Liver (tissue), 8 donors: ENCODE measurements at regions not wholly inside any gene's neighbourhood (a gene's known extent, or its start where the extent isn't known, plus 50 kb on each side); places are given as distances from the start of the nearest gene placed in this dataset.

Experiments
- DNase-seq: peaks from one replicate; pipeline ENCODE4 v3.0.0-alpha.2; 2017; ENCODE audit warnings: low spot score
- H3K27ac ChIP-seq, 2 donors: one replicate each; pipeline ENCODE4 v1.7.0; 2013; ENCODE audit warnings: inconsistent platforms in 2 of 2, low read length in 2 of 2, control low read depth in 1 of 2, low read depth in 1 of 2, mild to moderate bottlenecking in 1 of 2
- H3K27me3 ChIP-seq, 4 donors: one replicate each; pipeline versions ENCODE4 v1.6.1 to v1.7.0; 2013; ENCODE audit warnings: low read length in 3 of 4, inconsistent platforms in 1 of 4, mild to moderate bottlenecking in 1 of 4, moderate library complexity in 1 of 4; ENCODE audit not compliant: control insufficient read depth in 4 of 4, insufficient read depth in 4 of 4
- H3K36me3 ChIP-seq, 4 donors: one replicate each; pipeline versions ENCODE4 v1.6.1 to v1.7.0; 2013; ENCODE audit warnings: low read length in 3 of 4, mild to moderate bottlenecking in 3 of 4, low read depth in 1 of 4, moderate library complexity in 1 of 4; ENCODE audit not compliant: control insufficient read depth in 4 of 4, insufficient read depth in 3 of 4
- H3K4me1 ChIP-seq, 4 donors: one replicate each; pipeline versions ENCODE4 v1.6.1 to v1.7.0; 2013; ENCODE audit warnings: low read length in 3 of 4, mild to moderate bottlenecking in 3 of 4, moderate library complexity in 1 of 4; ENCODE audit not compliant: control insufficient read depth in 4 of 4, insufficient read depth in 4 of 4
- H3K4me3 ChIP-seq, 3 donors: one replicate each; pipeline versions ENCODE4 v1.6.1 to v1.7.0; 2013; ENCODE audit warnings: low read length in 3 of 3, control low read depth in 1 of 3, low read depth in 1 of 3, mild to moderate bottlenecking in 1 of 3
- H3K9ac ChIP-seq, 2 donors: one replicate each; pipeline ENCODE4 v1.7.0; 2013; ENCODE audit warnings: low read length in 2 of 2, mild to moderate bottlenecking in 2 of 2, moderate library complexity in 2 of 2, control low read depth in 1 of 2, low read depth in 1 of 2
- H3K9me3 ChIP-seq, 4 donors: one replicate each; pipeline versions ENCODE4 v1.6.1 to v1.7.0; 2013; ENCODE audit warnings: low read length in 3 of 4; ENCODE audit not compliant: control insufficient read depth in 4 of 4
- CTCF ChIP-seq: fragments of 150-350 bp; IDR thresholded peaks from 2 replicates; pipeline ENCODE4 v1.5.1; 2017; ENCODE audit warnings: improper control_type of control experiment, low read depth, low read length; ENCODE audit not compliant: missing input control
- EGR1 ChIP-seq, 2 donors: IDR thresholded peaks; 2 replicates each; pipeline ENCODE4 v1.6.1; 2016 to 2018; ENCODE audit warnings: antibody characterized with exemption in 2 of 2, low read depth in 2 of 2
- FOXA1 ChIP-seq: IDR thresholded peaks from 2 replicates; pipeline ENCODE4 v1.6.1; 2016; ENCODE audit warnings: antibody characterized with exemption
- FOXA2 ChIP-seq: IDR thresholded peaks from 2 replicates; pipeline ENCODE4 v1.6.1; 2016; ENCODE audit warnings: antibody characterized with exemption
- GABPA ChIP-seq, 2 donors: IDR thresholded peaks in 1 of 2; conservative IDR thresholded peaks in 1 of 2; 2 replicates each; pipeline ENCODE4 v1.6.1; 2016; ENCODE audit warnings: antibody characterized with exemption in 2 of 2, mild to moderate bottlenecking in 1 of 2, moderate library complexity in 1 of 2
- HNF4A ChIP-seq, 2 donors: conservative IDR thresholded peaks; 2 replicates each; pipeline ENCODE4 v1.6.1; 2016; ENCODE audit warnings: antibody characterized with exemption in 2 of 2, mild to moderate bottlenecking in 2 of 2
- HNF4G ChIP-seq: IDR thresholded peaks from 2 replicates; pipeline ENCODE4 v1.6.1; 2016; ENCODE audit warnings: antibody characterized with exemption
- JUND ChIP-seq, 2 donors: IDR thresholded peaks; 2 replicates each; pipeline ENCODE4 v1.6.1; 2016; ENCODE audit warnings: antibody characterized with exemption in 2 of 2
- MAX ChIP-seq: IDR thresholded peaks from 2 replicates; pipeline ENCODE4 v1.6.1; 2016; ENCODE audit warnings: antibody characterized with exemption
- NR2F2 ChIP-seq: IDR thresholded peaks from 2 replicates; pipeline ENCODE4 v1.6.1; 2016; ENCODE audit warnings: antibody characterized with exemption
- RAD21 ChIP-seq, 2 donors: IDR thresholded peaks; 2 replicates each; pipeline ENCODE4 v1.6.1; 2016; ENCODE audit warnings: antibody characterized with exemption in 2 of 2, mild to moderate bottlenecking in 2 of 2
- REST ChIP-seq: IDR thresholded peaks from 2 replicates; pipeline ENCODE4 v1.6.1; 2016; ENCODE audit warnings: antibody characterized with exemption, mild to moderate bottlenecking
- RXRA ChIP-seq, 2 donors: IDR thresholded peaks; 2 replicates each; pipeline ENCODE4 v1.6.1; 2017 to 2018; ENCODE audit warnings: antibody characterized with exemption in 2 of 2, mild to moderate bottlenecking in 1 of 2
- SP1 ChIP-seq: IDR thresholded peaks from 2 replicates; pipeline ENCODE4 v1.6.1; 2018; ENCODE audit warnings: antibody characterized with exemption, mild to moderate bottlenecking
- YY1 ChIP-seq: IDR thresholded peaks from 2 replicates; pipeline ENCODE4 v1.6.1; 2016; ENCODE audit warnings: antibody characterized with exemption, mild to moderate bottlenecking
- ZBTB33 ChIP-seq: IDR thresholded peaks from 2 replicates; pipeline ENCODE4 v1.6.1; 2016; ENCODE audit warnings: antibody characterized with exemption
- WGBS: extraction: QIAGEN DNeasy Blood & Tissue Kit; methylation state at CpG from one replicate; pipeline ENCODE4 v1.1.7; 2013; 5-methylcytosine and 5-hydroxymethylcytosine counted together
- donor health status: healthy.
- donor health status: healthy.
- donor health status: healthy.
- donor health status: healthy.
- donor health status: healthy.

- H3K4me1 ChIP-seq = peaks cover 0 to 7% (median 6%) of the 10 kb centered on the region in 4 donors
- H3K9me3 ChIP-seq = no peaks in the 10 kb centered on the region
- H3K9ac ChIP-seq = no peak overlapping the region
- no peak for DNase-seq
- TF ChIP-seq YY1 (no peak), JUND (IDR thresholded peaks at IDR 0.05) (no peak), CTCF (no peak), SP1 (no peak), RAD21 (IDR thresholded peaks at IDR 0.05) (no peak), HNF4G (no peak), FOXA2 (no peak), EGR1 (IDR thresholded peaks at IDR 0.05; ENCODE audit: low read depth in 2 of 2) (no peak), REST (no peak), GABPA (IDR thresholded peaks at IDR 0.05 in 1 of 2, conservative IDR thresholded peaks at IDR 0.05 in 1 of 2) (no peak)
- whole genome bisulfite sequencing = 89% methylated on average over 4 of the region's 4 CpGs
- no peak overlapping the region for H3K27ac ChIP-seq
- H3K27me3 ChIP-seq = no peaks in the 10 kb centered on the region
- no peaks in the 10 kb centered on the region for H3K36me3 ChIP-seq
- no peak overlapping the region for H3K4me3 ChIP-seq
Observed at GRCh38 chr6:30823534-30823865, 60.8 kb upstream of the DDR1 start.

- WGBS = 47% methylated on average over 6 of the region's 6 CpGs
- no peaks in the 10 kb centered on the region for H3K27me3 ChIP-seq
- DNase-seq = no peak
- no peaks in the 10 kb centered on the region for H3K4me1 ChIP-seq
- no peak overlapping the region for H3K4me3 ChIP-seq
- H3K36me3 ChIP-seq = no peaks in the 10 kb centered on the region
- H3K9me3 ChIP-seq = no peaks in the 10 kb centered on the region
- no peak overlapping the region for H3K27ac ChIP-seq
- H3K9ac ChIP-seq = no peak overlapping the region
- TF ChIP-seq SP1 (no peak), FOXA1 (no peak), EGR1 (IDR thresholded peaks at IDR 0.05; ENCODE audit: low read depth in 2 of 2) (no peak), HNF4A (conservative IDR thresholded peaks at IDR 0.05) (no peak), YY1 (peak; percentile 12), ZBTB33 (no peak), RXRA (IDR thresholded peaks at IDR 0.05) (no peak), JUND (IDR thresholded peaks at IDR 0.05) (no peak), FOXA2 (peak; percentile 28), CTCF (peak; percentile 51), RAD21 (IDR thresholded peaks at IDR 0.05) (peak; percentile 70 to 79), REST (no peak), NR2F2 (no peak), MAX (no peak)
Observed at GRCh38 chr6:30821862-30822784, 62.2 kb upstream of the DDR1 start.
